ENCODE measurements at regions not wholly inside any gene's neighbourhood (a gene's known extent, or its start where the extent isn't known, plus 50 kb on each side); places are given as distances from the start of the nearest gene placed in this dataset.

DNA sequence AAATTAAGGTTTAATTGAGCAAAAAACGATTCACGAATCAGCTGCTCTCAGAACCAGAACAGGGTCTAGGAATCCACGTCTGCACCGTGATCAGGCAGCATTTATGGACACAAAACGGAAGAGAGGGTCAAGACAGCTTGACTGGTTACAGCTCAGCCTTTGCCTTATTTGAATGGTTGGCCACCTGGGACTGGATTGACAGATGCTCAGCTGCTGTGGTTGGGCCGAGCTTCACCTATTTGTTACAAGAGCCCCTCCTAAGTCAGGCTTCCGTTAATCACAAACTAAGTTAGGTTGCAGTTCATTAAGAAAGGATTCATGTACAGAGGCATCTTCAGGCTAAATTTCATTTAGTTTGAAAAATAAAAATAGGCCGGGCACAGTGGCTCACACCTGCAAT is 50.6 kb upstream of the MAN2B2 start:
- Histone ChIP-seq H2BK5ac (ENCODE audit: low read depth, low read length, poor library complexity, severe bottlenecking) (no peak overlapping the region), H3K27ac (ENCODE audit: insufficient read depth, low read length) (no peak overlapping the region), H3K4me3 (ENCODE audit: insufficient read depth, low read depth, low read length) (no peak overlapping the region), H2AK5ac (ENCODE audit: low read depth, low read length) (no peak overlapping the region), H2BK20ac (ENCODE audit: low read depth, low read length) (no peak overlapping the region), H3K9ac (ENCODE audit: low read depth, low read length) (no peak overlapping the region), H3K27me3 (ENCODE audit: control insufficient read depth, insufficient read depth, low read length) (peaks cover 3% of the 10 kb centered on the region; the same call in 1 of the 2 replicates), H4K5ac (ENCODE audit: low read depth, low read length) (no peak overlapping the region), H2AFZ (replicated peaks; ENCODE audit: low read length, poor library complexity) (no peak overlapping the region), H3K9me3 (ENCODE audit: control insufficient read depth, insufficient read depth, low read length) (no peaks in the 10 kb centered on the region), H2AK9ac (replicated peaks; ENCODE audit: low read depth, low read length, poor library complexity) (no peak overlapping the region), H3K9me1 (ENCODE audit: insufficient read depth, low read length) (no peaks in the 10 kb centered on the region), H3K79me1 (ENCODE audit: low read depth in 1 of 2, low read length in 2 of 2) (no peaks in the 10 kb centered on the region), H3K14ac (replicated peaks; ENCODE audit: low read depth, low read length) (no peak overlapping the region), H4K91ac (ENCODE audit: insufficient read depth, low read depth, low read length) (no peak overlapping the region), H4K20me1 (ENCODE audit: insufficient read depth, low read length) (no peaks in the 10 kb centered on the region), H3K56ac (ENCODE audit: extremely low read depth, insufficient read depth, low read length) (no peak overlapping the region), H3K4ac (ENCODE audit: low read depth, low read length) (no peak overlapping the region), H3K36me3 (ENCODE audit: control insufficient read depth, insufficient read depth, low read length) (no peaks in the 10 kb centered on the region), H2BK15ac (ENCODE audit: low read depth, low read length) (no peak overlapping the region), H3K4me1 (ENCODE audit: control insufficient read depth, insufficient read depth, low read length) (no peaks in the 10 kb centered on the region), H4K8ac (ENCODE audit: low read depth in 2 of 2, low read length in 2 of 2) (no peak overlapping the region), H2BK120ac (ENCODE audit: low read depth, low read length) (no peak overlapping the region), H3K4me2 (ENCODE audit: low read depth, low read length) (no peak overlapping the region), H3K23ac (ENCODE audit: low read depth, low read length) (no peak overlapping the region), H3K18ac (ENCODE audit: low read depth, low read length) (no peak overlapping the region)
- CTCF ChIA-PET: no interaction called here
- TF ChIP-seq CEBPB (IDR thresholded peaks at IDR 0.05; ENCODE audit: low read depth, low read length) (no peak), NFE2L2 (IDR thresholded peaks at IDR 0.05; ENCODE audit: low read depth, low read length) (no peak), POLR2A (IDR thresholded peaks at IDR 0.05; ENCODE audit: low read depth, low read length) (no peak), RAD21 (IDR thresholded peaks at IDR 0.05; ENCODE audit: low read length) (no peak), MAZ (IDR thresholded peaks at IDR 0.05; ENCODE audit: borderline replicate concordance, low read depth, low read length) (no peak), RCOR1 (IDR thresholded peaks at IDR 0.05; ENCODE audit: insufficient replicate concordance, low read length) (no peak), RFX5 (IDR thresholded peaks at IDR 0.05; ENCODE audit: low read depth, low read length) (no peak), CHD1 (IDR thresholded peaks at IDR 0.05; ENCODE audit: low read depth, low read length) (no peak), BHLHE40 (IDR thresholded peaks at IDR 0.05; ENCODE audit: low read depth, low read length) (no peak), MXI1 (IDR thresholded peaks at IDR 0.05; ENCODE audit: borderline replicate concordance, low read depth, low read length) (no peak)
- TF ChIP-seq, protein P1, sequence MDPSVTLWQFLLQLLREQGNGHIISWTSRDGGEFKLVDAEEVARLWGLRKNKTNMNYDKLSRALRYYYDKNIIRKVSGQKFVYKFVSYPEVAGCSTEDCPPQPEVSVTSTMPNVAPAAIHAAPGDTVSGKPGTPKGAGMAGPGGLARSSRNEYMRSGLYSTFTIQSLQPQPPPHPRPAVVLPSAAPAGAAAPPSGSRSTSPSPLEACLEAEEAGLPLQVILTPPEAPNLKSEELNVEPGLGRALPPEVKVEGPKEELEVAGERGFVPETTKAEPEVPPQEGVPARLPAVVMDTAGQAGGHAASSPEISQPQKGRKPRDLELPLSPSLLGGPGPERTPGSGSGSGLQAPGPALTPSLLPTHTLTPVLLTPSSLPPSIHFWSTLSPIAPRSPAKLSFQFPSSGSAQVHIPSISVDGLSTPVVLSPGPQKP (IDR thresholded peaks at IDR 0.05; ENCODE audit: borderline replicate concordance, low read depth, low read length): no peak
- TF ChIP-seq, protein P2, sequence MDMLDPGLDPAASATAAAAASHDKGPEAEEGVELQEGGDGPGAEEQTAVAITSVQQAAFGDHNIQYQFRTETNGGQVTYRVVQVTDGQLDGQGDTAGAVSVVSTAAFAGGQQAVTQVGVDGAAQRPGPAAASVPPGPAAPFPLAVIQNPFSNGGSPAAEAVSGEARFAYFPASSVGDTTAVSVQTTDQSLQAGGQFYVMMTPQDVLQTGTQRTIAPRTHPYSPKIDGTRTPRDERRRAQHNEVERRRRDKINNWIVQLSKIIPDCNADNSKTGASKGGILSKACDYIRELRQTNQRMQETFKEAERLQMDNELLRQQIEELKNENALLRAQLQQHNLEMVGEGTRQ (IDR thresholded peaks at IDR 0.05; ENCODE audit: low read depth, low read length): no peak
- TF ChIP-seq, protein P3, sequence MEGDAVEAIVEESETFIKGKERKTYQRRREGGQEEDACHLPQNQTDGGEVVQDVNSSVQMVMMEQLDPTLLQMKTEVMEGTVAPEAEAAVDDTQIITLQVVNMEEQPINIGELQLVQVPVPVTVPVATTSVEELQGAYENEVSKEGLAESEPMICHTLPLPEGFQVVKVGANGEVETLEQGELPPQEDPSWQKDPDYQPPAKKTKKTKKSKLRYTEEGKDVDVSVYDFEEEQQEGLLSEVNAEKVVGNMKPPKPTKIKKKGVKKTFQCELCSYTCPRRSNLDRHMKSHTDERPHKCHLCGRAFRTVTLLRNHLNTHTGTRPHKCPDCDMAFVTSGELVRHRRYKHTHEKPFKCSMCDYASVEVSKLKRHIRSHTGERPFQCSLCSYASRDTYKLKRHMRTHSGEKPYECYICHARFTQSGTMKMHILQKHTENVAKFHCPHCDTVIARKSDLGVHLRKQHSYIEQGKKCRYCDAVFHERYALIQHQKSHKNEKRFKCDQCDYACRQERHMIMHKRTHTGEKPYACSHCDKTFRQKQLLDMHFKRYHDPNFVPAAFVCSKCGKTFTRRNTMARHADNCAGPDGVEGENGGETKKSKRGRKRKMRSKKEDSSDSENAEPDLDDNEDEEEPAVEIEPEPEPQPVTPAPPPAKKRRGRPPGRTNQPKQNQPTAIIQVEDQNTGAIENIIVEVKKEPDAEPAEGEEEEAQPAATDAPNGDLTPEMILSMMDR (conservative IDR thresholded peaks at IDR 0.05; ENCODE audit: low read depth, low read length): no peak
- DNase-seq: no peak
- in situ Hi-C loops (cut with MboI; ENCODE audit: low sequenced_read_pairs) (no loop called here), dilution Hi-C loops (cut with HindIII; ENCODE audit: low sequenced_read_pairs, unreplicated experiment) (no loop called here), intact Hi-C loops (cut with micrococcal nuclease) (no loop called here)
- no TSS peak for BruUV-seq (replicated peaks)
- WGBS, 2 experiments (ENCODE audit: extremely low coverage in 2 of 2, insufficient read length in 1 of 2): 73% methylated on average over 4 of the region's 8 CpGs; no CpG with 5 or more reads in 1 of the 2 experiments
- ATAC-seq (ENCODE audit: low read depth): no peak
- POLR2A ChIA-PET (ENCODE audit: unreplicated experiment): no interaction called here

All from IMR-90 (cell line).